ENCODE measurements at regions not wholly inside any gene's neighbourhood (a gene's known extent, or its start where the extent isn't known, plus 50 kb on each side); places are given as distances from the start of the nearest gene placed in this dataset.

- ChIA-PET CTCF (ENCODE audit: partially characterized antibody) (interaction anchor here (0.8 to 3.3 kb wide), 2 partner anchors 30 to 163 kb away, joined by 3 to 11 read pairs; no protein-coding TSS in a partner anchor), POLR2A (ENCODE audit: partially characterized antibody) (no interaction called here)
- Histone ChIP-seq H3K56ac (replicated peaks; ENCODE audit: insufficient read length, low read depth, low read length) (no peak overlapping the region), H3K4me2 (ENCODE audit: insufficient read depth in 1 of 2, low read depth in 2 of 2, low read length in 2 of 2) (no peak overlapping the region), H3K18ac (ENCODE audit: extremely low read depth, low read length) (no peak overlapping the region), H4K8ac (ENCODE audit: extremely low read depth, insufficient read depth, low read length) (no peak overlapping the region), H3K9ac (replicated peaks in 1 of 4; ENCODE audit: extremely low read depth in 1 of 4, low read depth in 3 of 4, low read length in 3 of 4) (no peak overlapping the region), H4K5ac (ENCODE audit: insufficient read length, low read depth, low read length) (no peak overlapping the region), H3K9me3 (ENCODE audit: insufficient read depth in 2 of 2, low read depth in 1 of 2, low read length in 1 of 2) (peaks cover 3 to 7% of the 10 kb centered on the region in 2 experiments; a peak in 1 of 4 replicates), H2AFZ (ENCODE audit: low read length) (no peak overlapping the region), H3K27ac (ENCODE audit: low read depth, low read length) (no peak overlapping the region), H2AK5ac (ENCODE audit: low read depth, low read length) (no peak overlapping the region), H4K91ac (replicated peaks; ENCODE audit: insufficient read length, low read length) (no peak overlapping the region), H3K27me3 (replicated peaks in 1 of 4; ENCODE audit: control insufficient read depth in 3 of 4, extremely low read depth in 1 of 4, insufficient read depth in 3 of 4, low read length in 3 of 4) (no peaks in the 10 kb centered on the region; a peak in 1 of 7 replicates), H3K23me2 (ENCODE audit: low read depth, low read length) (no peaks in the 10 kb centered on the region), H2BK12ac (ENCODE audit: low read depth, low read length) (no peak overlapping the region), H3K36me3 (ENCODE audit: control insufficient read depth in 2 of 4, insufficient read depth in 4 of 4, low read length in 3 of 4) (no peaks in the 10 kb centered on the region), H3K23ac (ENCODE audit: insufficient read length) (no peak overlapping the region), H3K79me2 (ENCODE audit: control insufficient read depth in 1 of 2, insufficient read depth in 2 of 2, low read length in 2 of 2) (no peaks in the 10 kb centered on the region), H3K4me1 (replicated peaks in 1 of 4; ENCODE audit: control insufficient read depth in 3 of 4, insufficient read depth in 4 of 4, low read length in 3 of 4) (no peaks in the 10 kb centered on the region), H4K20me1 (replicated peaks in 1 of 2; ENCODE audit: control insufficient read depth in 1 of 2, insufficient read depth in 2 of 2, low read length in 2 of 2) (no peaks in the 10 kb centered on the region), H3K79me1 (ENCODE audit: low read depth, low read length) (no peaks in the 10 kb centered on the region), H2BK20ac (ENCODE audit: low read length) (no peak overlapping the region), H2BK120ac (replicated peaks; ENCODE audit: low read depth, low read length) (no peak overlapping the region), H3K14ac (ENCODE audit: insufficient read length) (no peak overlapping the region), H3K4ac (replicated peaks; ENCODE audit: insufficient read length, low read depth, low read length) (no peak overlapping the region), H2BK15ac (ENCODE audit: low read length) (no peak overlapping the region), H3K4me3 (ENCODE audit: extremely low read depth in 1 of 4, insufficient read depth in 2 of 4, low read depth in 3 of 4, low read length in 4 of 4) (no peak overlapping the region), H2BK5ac (ENCODE audit: low read depth, low read length) (no peak overlapping the region)
- no peak for TF ChIP-seq SIN3A (conservative IDR thresholded peaks at IDR 0.05 in 1 of 2, IDR thresholded peaks at IDR 0.05 in 1 of 2; ENCODE audit: low read depth in 1 of 2, low read length in 2 of 2)
- no peak for TF ChIP-seq RXRA (IDR thresholded peaks at IDR 0.05; ENCODE audit: insufficient read depth, low read depth, low read length)
- TF ChIP-seq MAFK (IDR thresholded peaks at IDR 0.05; ENCODE audit: low read depth, low read length): no peak
- no peak for TF ChIP-seq KDM5A (IDR thresholded peaks at IDR 0.05; ENCODE audit: low read length)
- TF ChIP-seq PHF8 (conservative IDR thresholded peaks at IDR 0.05; ENCODE audit: low read depth, low read length): no peak
- no peak for FAIRE-seq
- DNase-seq (ENCODE audit: low read depth in 1 of 2, low spot score in 2 of 2): no peak
Observed at GRCh38 chr2:39563572-39563971, 102.1 kb upstream of the TMEM178A start.

Measured in H1 (cell line).